PC-9 (cell line): ENCODE measurements at regions not wholly inside any gene's neighbourhood (a gene's known extent, or its start where the extent isn't known, plus 50 kb on each side); places are given as distances from the start of the nearest gene placed in this dataset.

Source experiments
- CTCF ChIP-seq: fragments of 200-600 bp; sonication (generic); conservative IDR thresholded peaks from 2 replicates; pipeline ENCODE4 v1.6.1; 2017; ENCODE audit warnings: mixed run types, antibody characterized with exemption, mild to moderate bottlenecking, moderate library complexity
- EZH2 ChIP-seq: fragments of 200-600 bp; sonication (generic); IDR thresholded peaks from 2 replicates; pipeline ENCODE4 v1.8.0; 2017; ENCODE audit warnings: antibody characterized with exemption, low read depth

- TF ChIP-seq CTCF (no peak; the same call in 1 of the 2 replicates), EZH2 (no peak)
These were observed 406.4 kb downstream of the SNAPC1 start for GRCh38 chr14:62168564-62169155.
